Fibroblast of skin of left quadriceps (primary cell): ENCODE measurements at regions not wholly inside any gene's neighbourhood (a gene's known extent, or its start where the extent isn't known, plus 50 kb on each side); places are given as distances from the start of the nearest gene placed in this dataset.

Experiments
- DNase-seq, 2 experiments: peaks; one replicate each; pipeline ENCODE4 v3.0.0-alpha.2; 2013; ENCODE audit warnings: low read depth in 2 of 2

- DNase-seq: no peak
Observed at GRCh38 chr4:79027656-79028055, 88.4 kb upstream of the PAQR3 start.

DNA sequence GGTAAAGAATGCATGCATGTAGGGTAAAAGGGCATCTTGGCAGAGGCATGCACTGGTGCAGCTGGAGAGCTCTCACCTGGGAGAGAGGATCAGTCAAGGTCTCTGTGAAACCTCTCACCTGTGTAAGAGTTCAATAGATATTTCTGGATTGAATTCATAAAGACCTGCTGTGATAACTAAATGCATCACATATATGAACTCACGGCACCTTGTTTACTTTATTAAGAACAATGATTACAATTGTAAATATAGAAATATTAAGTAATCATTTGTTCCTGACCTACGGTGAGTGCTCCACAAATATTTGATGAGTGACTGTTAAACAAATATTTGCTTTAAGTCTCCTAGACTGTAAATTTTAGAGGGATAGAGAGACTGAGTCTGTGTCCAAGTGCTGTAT, 85.9 kb upstream of the PAQR3 start:
- DNase-seq: no peak

DNA sequence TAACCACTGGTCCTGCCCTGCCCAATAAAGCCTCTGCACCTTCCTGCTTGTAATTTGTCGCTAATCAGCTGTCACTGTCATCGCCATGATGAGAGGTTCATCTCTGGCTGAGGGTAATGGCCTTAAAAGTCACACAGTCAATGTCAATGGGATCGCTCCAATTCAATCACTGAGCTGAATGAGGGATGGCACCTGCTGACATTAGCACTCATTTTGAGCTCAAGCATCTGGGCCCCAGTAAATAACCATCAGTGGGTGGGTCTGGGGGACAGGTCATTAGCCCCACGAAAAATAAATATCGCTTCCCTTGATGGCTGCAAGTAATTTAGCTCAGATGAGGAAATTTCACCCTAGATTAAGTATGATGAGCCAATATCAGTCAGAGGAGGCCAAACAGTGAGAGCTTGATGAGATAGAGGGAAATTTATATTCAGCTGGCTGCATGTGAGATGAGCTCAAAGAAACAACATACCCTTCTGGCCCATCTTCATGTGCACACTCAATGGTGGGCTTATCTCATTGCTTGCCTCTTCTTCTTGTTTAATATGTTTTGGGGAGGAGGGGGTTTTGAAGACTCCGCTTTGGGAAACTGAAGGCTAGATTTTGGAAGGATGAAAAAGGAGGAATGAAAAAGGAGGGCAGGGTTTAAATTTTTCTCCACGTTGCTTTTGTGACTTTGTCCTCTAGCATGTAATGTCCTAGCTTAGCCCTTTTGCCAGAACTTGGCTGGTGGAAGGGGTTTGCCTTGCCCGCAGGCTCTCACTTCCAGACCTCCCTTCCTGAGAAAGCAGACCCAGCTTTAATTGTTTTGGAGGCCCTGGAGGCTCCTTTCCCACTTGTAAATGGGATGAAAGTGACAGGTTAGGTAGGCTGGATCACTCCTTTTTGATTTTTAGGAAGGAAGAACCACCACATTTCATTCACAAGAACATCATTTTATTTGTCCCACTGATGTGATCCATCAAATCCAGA, 84.8 kb upstream of the PAQR3 start:
- DNase-seq: no peak

DNA sequence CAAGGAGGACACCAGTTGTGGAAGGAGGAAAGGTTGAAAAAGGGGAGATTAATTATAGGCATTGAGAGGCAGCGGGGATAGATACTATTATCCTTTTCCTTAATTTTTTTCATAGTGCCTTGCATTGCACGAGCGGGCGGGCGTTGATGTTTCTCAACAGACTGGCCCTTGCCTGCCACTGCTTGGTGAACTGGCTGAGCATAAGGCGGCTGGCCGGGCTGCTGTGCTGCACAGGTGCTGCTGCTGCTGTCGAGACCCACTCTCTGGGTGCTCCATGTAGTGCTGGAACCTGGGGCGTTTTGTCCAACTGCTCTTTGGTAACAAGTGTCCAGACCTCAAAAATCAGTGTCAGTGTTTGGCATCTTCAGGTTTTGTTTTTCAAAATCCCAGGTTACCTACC, 83.3 kb upstream of the PAQR3 start:
- no peak for DNase-seq

DNA sequence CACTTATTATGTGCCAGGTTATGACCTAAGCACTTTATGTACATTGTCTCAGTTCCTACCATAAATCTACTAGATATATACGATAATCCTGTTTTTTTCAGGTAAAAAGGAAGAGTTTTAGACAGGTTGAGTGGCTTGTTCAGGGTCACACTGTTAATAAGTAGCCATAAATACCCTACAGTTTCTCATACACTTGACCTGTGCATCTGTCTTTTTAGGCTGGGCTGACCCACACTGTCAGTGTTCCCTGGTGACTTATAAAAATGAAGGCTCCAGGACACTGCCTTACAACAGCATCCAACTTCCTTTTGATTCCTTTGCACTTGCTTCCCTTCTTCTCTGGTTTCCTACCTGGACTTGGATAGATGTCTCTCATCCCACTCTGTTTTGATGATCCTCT, 78.2 kb upstream of the PAQR3 start:
- DNase-seq: no peak

- DNase-seq: no peak
Observed at GRCh38 chr4:79016878-79017277, 77.6 kb upstream of the PAQR3 start.

DNA sequence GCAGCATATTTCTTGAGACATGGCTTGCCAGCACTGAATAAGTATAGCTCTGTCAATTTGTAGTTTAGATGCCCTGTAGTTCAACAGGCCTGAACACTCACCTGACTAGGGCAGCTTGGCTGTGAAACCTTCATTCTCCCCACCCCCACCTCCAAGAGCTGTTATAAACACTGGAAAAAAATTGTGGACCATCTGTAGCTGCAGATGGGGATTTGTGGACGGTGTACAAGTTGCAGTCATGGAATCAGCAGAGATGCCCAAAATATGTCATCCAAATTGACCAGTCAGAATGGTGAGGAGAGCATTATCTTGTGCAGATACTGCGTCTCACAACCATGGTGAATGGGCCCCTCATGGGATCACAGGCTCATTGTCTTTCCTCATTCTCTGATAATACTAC, 76.2 kb upstream of the PAQR3 start:
- DNase-seq: no peak

DNA sequence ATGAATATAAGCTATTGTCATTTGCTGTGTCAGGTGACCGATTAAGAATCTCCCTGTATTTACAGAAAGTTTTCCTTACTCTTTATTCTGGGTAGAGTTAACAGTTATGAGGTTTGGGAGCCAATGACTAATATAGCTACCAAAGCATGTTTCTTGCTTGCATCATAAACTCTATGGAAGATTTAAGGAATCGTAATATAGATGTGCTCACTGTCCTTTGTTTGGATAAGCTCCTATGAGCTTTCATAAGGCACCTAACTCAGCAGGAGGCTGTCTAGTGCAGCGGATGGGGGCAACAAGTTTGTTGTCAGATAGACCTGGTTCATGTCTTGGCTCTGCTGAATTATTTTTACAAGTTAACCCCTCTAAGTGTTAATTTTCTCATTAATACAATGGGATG, 75.0 kb upstream of the PAQR3 start:
- no peak for DNase-seq

- DNase-seq: no peak
Observed at GRCh38 chr4:79013756-79014155, 74.5 kb upstream of the PAQR3 start.

DNA sequence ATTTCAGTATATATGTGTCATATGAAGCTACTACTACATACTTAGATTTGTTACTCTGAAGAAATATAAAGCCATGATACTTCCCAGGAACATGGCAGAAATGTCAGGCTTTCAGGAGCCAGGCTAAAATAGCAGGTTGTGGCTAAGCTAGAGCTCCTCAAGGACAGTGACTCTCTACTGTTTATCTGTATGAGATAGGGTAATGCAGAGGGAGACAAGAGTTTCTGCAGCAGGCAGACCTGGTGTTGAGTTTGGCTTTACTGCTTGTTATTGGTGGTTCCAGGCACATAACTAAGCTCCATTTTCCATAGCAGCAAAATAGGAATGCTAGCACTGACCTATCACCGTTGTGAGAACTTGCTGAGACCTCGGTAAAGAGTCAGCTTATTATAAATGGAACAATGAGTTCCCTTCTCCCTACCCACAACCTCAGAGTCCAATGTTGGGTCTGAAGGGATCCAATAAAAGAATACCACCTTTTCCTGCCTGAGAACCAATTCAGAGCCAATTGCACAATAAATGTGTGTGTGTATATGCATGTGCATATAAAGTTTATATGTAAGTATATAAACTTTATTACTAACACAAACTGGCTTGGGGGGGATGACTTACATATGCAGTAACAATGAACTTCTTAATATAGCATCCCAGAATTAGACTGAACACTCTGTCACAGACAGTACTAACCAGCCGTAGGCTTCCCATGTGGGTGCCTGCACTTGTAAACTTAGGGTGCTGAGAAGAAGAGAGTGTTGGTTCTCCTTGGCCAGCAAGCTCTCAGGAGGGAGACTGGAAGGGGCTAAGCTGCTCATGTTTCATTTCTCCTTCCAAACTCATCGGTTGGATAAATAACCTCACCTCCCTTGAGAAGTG, 51.9 kb upstream of the PAQR3 start:
- DNase-seq: no peak

DNA sequence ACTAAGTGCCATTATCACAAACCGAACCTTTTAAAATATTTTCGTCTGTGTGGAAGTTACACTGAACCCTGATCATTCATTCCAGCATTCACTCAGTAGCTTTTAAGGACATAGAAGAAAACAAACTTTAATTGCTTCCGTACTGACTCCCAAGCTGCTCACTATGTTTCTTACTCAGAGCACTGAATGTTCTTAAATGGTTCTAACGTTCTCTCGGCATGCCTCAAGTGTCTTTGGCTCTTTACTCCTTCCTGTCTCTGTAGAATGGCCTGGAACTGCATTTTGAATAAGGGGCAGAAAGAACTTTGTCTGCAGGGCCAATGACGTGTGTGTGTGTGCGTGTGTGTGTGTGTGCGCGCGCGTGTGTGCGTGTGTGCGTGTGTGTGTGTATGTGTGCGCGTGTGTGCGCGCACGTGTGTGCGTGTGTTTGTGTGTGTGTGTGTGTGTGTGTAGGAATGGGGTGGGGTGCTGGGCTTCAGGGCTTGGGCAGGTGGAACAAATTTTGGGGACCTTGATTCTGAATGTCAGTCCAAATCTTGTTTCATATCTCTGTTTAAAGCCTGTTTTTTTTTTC, 50.5 kb upstream of the PAQR3 start:
- no peak for DNase-seq
